ENCODE measurements at regions not wholly inside any gene's neighbourhood (a gene's known extent, or its start where the extent isn't known, plus 50 kb on each side); places are given as distances from the start of the nearest gene placed in this dataset.

GRCh38 chr5:125162714-125163113 is 416.3 kb upstream of the ZNF608 start:
- TF ChIP-seq POLR2A (IDR thresholded peaks at IDR 0.05): no peak
- no peak for TF ChIP-seq CTCF (IDR thresholded peaks at IDR 0.05)
